ENCODE measurements at regions not wholly inside any gene's neighbourhood (a gene's known extent, or its start where the extent isn't known, plus 50 kb on each side); places are given as distances from the start of the nearest gene placed in this dataset.
"Not testable (repeated sequence)": the region's sequence is repeated elsewhere in the genome, so short reads cannot be mapped to it uniquely, and the experiment has no call there.

DNA sequence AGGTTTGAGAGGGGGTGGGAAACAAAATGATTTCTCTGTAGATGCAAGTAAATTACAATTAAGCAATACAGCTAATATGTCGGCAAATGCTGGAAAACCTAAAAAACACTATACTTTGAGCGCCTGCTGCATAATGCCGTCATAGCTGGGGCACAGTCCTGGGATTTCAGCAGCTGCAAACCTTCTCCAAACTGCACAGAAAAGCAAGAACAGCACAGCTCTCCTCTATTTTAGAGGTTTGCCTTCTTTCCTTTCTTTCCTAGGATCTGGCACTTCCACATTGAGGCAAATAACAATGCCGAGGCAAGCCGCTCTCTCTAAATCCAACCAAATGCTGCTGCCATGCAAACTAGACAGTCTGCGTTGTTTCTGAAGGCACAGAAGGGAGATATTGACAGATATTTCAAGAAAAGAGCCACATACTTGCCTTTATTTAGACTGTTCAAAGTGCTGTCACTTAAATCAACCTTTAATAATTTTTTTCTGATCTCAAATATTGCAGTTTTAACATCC lies 287.1 kb upstream of the G2E3 start:
- DNase-seq = no peak

DNA sequence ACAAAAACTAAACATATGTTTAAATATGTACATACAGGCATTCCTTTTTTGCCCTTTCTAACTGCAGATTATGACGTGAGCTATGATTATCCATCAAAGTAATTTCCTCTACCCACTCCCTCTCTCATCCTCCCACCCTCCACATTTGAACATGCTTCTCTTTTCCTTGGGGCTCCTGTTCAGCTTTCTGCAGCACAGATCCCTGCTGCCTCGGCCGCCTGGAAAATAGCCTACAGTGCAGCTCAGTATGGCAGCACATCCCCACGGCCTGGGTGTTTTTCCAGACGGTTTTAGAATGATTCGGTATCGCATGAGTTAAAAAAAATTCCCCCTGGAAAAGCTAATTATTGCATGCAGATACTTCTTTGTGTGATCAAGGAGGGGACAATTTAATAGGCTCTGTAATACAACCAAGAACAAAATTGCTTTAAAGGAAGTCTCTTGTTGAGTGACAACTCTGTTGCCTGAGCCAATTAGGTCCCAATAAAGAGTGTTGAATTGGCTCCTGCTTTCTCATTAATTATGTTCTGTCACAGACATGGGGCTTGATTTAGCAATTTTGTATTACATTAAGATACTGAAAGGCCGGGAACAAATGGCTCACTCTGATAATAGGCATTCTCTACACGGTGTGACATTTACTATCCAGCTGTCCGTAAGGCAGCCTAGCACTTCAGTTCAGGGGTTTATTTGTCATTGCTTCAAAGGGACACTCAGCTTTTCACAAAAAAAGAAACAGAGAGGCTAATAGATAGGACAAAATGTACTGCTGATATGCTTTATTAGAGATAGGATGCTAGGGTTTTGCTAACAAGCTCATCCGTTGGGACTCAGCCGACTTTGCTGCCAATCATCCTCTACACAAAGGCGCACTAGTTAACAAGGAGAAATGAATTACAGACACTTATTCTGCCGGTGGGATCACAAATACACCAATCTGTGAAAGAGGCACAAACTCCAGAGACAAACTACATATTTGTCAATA lies 285.8 kb upstream of the G2E3 start:
- DNase-seq = peak; percentile 35

- no peak for DNase-seq
These were observed 283.4 kb upstream of the G2E3 start for GRCh38 chr14:30275604-30276003.

- DNase-seq = no peak
These were observed 281.7 kb upstream of the G2E3 start for GRCh38 chr14:30277268-30277667.

- DNase-seq = not testable (repeated sequence)
These were observed 280.1 kb upstream of the G2E3 start for GRCh38 chr14:30278856-30279255.

GRCh38 chr14:30283822-30284446 lies 275.0 kb upstream of the G2E3 start:
- no peak for DNase-seq

- DNase-seq = no peak
These were observed 274.1 kb upstream of the G2E3 start for GRCh38 chr14:30284808-30285207.

DNA sequence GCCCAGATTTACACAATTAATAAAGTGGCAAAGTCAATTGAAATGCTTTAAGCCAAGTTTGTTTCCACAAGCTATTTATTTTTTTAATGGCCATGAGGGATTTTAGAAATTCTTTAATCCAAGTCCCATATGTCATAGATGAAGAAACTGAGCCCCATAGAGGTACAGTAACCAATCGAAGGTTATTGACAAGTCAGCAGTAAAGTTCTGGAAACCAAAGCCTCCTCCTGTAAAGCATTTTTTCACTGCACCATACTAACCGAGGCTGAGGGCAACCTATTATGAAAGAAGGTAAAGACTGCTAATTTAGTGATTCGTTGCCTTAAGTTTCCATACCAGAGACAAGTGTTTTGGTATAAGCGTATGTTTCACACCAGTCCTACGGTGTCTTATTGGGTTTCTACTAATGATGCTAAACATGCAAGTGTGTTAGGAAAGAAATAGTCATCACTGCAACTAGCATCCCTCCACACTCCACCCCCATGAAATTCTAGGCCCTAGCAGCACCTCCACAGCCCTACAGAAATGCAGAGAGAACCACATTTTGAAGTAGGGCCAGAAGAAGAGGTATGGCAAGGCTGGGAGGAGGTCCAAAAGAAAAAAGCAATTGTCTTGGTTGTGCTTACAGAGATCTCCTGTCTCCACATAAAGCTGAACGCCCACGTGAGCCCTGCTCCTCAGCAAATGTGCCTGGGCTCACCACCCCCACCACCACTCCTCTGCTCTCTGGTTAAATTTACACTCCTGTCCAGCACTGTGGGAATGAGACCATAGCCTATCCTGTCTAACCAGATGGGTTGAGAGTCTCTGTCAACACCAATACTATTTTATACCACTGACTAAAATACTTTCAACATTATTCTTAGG lies 271.1 kb upstream of the G2E3 start:
- DNase-seq = no peak

- DNase-seq = no peak
These were observed 269.0 kb upstream of the G2E3 start for GRCh38 chr14:30290001-30290400.

- no peak for DNase-seq
These were observed 267.7 kb upstream of the G2E3 start for GRCh38 chr14:30291216-30291615.

DNA sequence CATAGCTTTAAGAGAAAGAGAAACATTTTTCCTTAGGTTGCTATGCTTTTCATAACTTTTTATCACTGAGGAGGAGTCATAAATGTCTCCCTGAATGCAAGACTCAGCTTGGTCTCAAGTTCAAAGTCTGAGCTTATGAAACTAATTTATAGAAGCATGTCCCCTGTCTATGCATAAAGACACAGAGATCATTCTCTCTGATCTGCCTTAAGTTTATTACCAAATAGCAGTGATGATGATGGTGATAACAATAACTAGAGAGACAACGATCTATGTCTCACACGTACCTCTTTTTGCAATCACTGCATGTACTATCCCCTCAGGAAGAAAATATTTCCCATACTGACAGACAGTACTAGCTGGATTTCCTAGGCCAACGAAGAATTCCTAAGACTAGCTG lies 266.4 kb upstream of the G2E3 start:
- DNase-seq = no peak

- DNase-seq = no peak
These were observed 263.0 kb upstream of the G2E3 start for GRCh38 chr14:30295980-30296379.

- DNase-seq = no peak
These were observed 262.0 kb upstream of the G2E3 start for GRCh38 chr14:30296931-30297405.

DNA sequence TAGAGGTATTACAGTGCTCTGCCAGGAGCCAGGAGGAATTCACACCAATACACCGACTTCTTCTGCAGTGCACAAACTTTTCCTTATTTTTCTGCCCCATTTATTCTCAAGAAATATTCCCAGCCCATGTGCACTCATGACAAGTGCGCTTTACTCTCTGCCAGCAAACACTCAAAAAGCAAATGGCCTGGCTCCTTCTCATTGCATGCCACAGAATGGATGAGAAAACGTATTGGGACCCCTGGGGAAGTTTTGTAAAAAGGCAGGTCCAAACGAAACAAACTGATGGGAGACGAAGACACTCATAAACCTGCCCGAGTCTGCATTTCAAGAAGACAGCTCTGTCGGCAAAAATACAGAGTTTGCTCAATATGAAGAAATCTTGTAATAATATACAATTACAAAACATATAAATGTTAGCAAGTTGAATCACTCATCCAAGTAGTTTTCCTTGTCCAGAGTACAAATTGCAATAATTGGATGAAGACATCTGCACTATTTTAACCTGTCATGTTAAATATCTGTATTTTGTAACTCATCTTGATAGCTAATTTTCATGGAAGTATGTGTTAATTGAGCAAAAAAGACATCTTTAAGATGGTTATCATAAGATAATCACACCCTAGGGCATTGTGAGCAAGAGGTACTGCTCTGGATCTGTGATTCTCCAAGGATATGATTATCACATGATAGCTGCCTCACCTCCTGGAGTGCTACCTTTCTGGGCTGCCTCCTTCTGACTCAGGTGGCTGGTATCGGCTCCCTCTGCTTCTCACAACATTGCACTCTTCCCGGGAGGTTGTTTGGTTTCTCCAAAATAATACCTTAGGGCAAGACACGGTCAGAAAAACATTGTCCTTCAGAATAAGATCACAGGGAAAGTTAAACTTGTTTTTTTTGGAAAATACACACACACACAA lies 260.8 kb upstream of the G2E3 start:
- no peak for DNase-seq

DNA sequence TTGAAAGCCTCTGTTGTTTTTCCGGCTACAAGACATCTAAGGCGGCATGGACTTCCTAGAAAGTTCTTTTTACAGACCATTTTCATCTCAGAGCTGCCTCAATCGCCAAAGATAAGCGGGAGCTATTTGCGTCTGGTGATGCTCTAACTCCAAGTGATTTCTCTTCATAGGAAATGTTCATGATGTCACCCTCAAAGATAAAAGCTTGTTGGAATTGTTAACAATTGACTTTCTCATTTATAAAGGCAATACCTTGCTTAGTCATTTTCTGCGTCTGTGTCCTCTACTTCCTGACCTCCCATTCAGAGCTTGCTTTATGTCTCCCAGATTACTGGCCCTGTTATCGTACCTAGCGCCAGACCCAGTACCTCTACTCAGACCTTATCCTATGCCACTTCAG lies 259.0 kb upstream of the G2E3 start:
- no peak for DNase-seq

DNA sequence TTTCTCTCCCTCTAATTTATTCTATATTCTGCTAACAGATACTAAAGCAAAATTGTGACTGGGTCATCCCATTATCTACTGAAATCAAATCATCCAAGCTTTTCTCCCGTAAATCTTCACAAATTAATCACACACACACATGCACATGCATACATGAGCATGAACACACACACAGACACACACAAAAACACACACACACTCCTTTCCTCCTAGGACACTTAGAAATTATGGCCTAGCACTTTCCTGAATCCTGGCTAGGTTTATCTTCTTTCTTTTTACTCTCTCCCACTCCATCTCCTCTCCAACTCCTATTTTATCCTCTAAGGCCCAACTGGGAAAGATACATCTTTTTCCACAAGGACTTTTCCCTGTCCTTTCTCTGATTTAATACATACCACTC lies 255.6 kb upstream of the G2E3 start:
- DNase-seq = no peak

- no peak for DNase-seq
These were observed 253.6 kb upstream of the G2E3 start for GRCh38 chr14:30305346-30305745.

DNA sequence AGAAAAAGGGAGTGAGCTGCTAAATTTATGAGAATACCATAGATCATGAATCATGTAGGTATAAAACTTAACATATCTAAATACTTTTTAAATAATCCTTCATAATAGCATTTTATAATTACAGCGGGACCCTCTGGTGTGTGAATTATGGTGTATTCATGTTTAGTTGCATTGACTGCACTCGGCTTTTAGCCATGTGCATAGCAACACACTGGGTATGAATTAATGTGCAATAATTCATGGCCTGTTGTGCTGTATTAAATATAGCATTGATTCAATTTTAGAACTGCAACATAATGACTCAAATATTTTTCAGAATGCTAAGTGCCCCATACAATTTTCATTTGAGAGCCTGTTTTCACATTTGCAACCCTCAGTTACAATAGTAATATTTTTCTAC lies 249.6 kb upstream of the G2E3 start:
- no peak for DNase-seq

GRCh38 chr14:30312214-30312613 lies 246.7 kb upstream of the G2E3 start:
- no peak for DNase-seq

DNA sequence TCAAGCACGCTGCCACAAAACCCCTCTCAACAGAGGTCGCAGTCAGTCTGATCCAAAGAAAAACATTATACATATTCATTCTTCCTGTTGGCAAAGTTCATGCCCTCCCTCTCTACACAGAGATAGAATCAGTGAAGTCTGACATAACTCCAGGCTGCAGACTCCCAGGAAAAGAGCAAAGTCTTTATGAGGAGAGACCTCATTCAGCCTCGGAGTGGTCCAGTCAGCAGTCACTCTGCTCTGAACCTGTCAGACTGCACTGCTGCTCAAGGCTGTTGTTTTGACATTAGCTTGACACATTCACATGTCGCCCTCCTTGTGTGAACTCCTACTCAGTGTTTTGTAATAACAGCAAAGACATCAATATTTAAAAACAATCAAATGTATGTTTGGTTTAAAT lies 241.2 kb upstream of the G2E3 start:
- no peak for DNase-seq

DNA sequence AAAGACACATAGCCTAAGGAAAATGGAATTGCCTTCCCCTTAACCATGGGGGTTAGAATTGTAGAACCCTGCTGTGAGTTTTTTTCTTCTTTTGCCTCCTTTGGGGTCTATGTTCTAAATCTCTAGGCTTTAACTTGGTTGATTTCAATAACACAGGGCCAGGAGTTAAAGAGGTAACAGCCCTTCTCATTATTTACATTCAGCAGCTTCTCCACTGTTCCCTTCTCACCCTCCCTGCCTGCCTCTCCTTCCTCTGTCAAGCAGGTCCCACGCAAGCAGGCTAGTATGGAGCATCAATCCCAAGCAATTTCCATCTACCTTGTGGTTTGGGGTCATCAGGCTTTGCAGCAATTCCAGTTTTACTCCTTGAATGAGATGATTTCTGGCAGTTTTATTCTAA lies 236.1 kb upstream of the G2E3 start:
- DNase-seq = no peak

DNA sequence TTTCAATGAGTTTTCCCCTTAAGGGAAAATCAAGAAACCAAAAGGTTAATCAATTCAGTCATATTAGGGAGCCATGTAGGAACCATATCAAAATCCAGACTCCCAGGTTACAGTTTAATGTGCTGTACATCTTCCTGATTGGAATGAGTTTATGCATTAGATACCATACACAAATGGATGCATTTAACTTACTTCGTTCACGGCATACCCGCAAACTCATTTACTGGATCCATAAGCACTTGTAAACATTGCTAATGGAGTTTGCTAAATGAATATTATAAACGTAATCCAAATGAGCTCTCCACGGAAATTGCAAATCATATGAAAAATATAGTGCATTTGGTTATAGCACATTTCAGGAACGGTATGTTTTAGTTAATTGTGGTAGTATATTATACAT lies 228.9 kb upstream of the G2E3 start:
- DNase-seq = no peak

All from NCI-H1092 treated with DMSO at 0.1 percent for 48 hours (cell line).